ENCODE measurements at regions not wholly inside any gene's neighbourhood (a gene's known extent, or its start where the extent isn't known, plus 50 kb on each side); places are given as distances from the start of the nearest gene placed in this dataset.

- TF ChIP-seq CTCF (IDR thresholded peaks at IDR 0.05) (no peak), POLR2A (IDR thresholded peaks at IDR 0.05) (no peak)
Measured at GRCh38 chr7:52302765-52303520, 732.5 kb upstream of the POM121L12 start.

Measured in testis (tissue), 2 donors.